ENCODE measurements at regions not wholly inside any gene's neighbourhood (a gene's known extent, or its start where the extent isn't known, plus 50 kb on each side); places are given as distances from the start of the nearest gene placed in this dataset.

GRCh38 chr19:31500197-31500830, 151.1 kb upstream of the TSHZ3 start:
- in situ Hi-C loops (cut with HindIII; ENCODE audit: low sequenced_read_pairs): no loop called here

- in situ Hi-C loops (cut with HindIII; ENCODE audit: low sequenced_read_pairs): no loop called here
Observed at GRCh38 chr19:31500946-31501345, 151.7 kb upstream of the TSHZ3 start.

- in situ Hi-C loops (cut with HindIII; ENCODE audit: low sequenced_read_pairs): no loop called here
Observed at GRCh38 chr19:31501427-31502195, 152.4 kb upstream of the TSHZ3 start.

GRCh38 chr19:31502536-31503170, 153.4 kb upstream of the TSHZ3 start:
- in situ Hi-C loops (cut with HindIII; ENCODE audit: low sequenced_read_pairs): no loop called here

- in situ Hi-C loops (cut with HindIII; ENCODE audit: low sequenced_read_pairs): no loop called here
Observed at GRCh38 chr19:31503211-31503610, 154.0 kb upstream of the TSHZ3 start.

- in situ Hi-C loops (cut with HindIII; ENCODE audit: low sequenced_read_pairs): no loop called here
Observed at GRCh38 chr19:31504221-31504620, 155.0 kb upstream of the TSHZ3 start.

GRCh38 chr19:31505596-31505910, 156.3 kb upstream of the TSHZ3 start:
- in situ Hi-C loops (cut with HindIII; ENCODE audit: low sequenced_read_pairs): no loop called here

- in situ Hi-C loops (cut with HindIII; ENCODE audit: low sequenced_read_pairs): no loop called here
Observed at GRCh38 chr19:31506102-31506501, 156.9 kb upstream of the TSHZ3 start.

- in situ Hi-C loops (cut with HindIII; ENCODE audit: low sequenced_read_pairs): no loop called here
Observed at GRCh38 chr19:31510635-31511034, 161.4 kb upstream of the TSHZ3 start.

- in situ Hi-C loops (cut with HindIII; ENCODE audit: low sequenced_read_pairs): no loop called here
Observed at GRCh38 chr19:31511098-31511497, 161.9 kb upstream of the TSHZ3 start.

GRCh38 chr19:31511696-31512095, 162.5 kb upstream of the TSHZ3 start:
- in situ Hi-C loops (cut with HindIII; ENCODE audit: low sequenced_read_pairs): no loop called here

- in situ Hi-C loops (cut with HindIII; ENCODE audit: low sequenced_read_pairs): no loop called here
Observed at GRCh38 chr19:31512181-31512970, 163.1 kb upstream of the TSHZ3 start.

- in situ Hi-C loops (cut with HindIII; ENCODE audit: low sequenced_read_pairs): no loop called here
Observed at GRCh38 chr19:31513841-31514240, 164.6 kb upstream of the TSHZ3 start.

GRCh38 chr19:31515931-31516330, 166.7 kb upstream of the TSHZ3 start:
- in situ Hi-C loops (cut with HindIII; ENCODE audit: low sequenced_read_pairs): no loop called here

- in situ Hi-C loops (cut with HindIII; ENCODE audit: low sequenced_read_pairs): no loop called here
Observed at GRCh38 chr19:31516756-31517155, 167.5 kb upstream of the TSHZ3 start.

GRCh38 chr19:31517224-31518180, 168.3 kb upstream of the TSHZ3 start:
- in situ Hi-C loops (cut with HindIII; ENCODE audit: low sequenced_read_pairs): no loop called here

- in situ Hi-C loops (cut with HindIII; ENCODE audit: low sequenced_read_pairs): no loop called here
Observed at GRCh38 chr19:31518216-31519020, 169.2 kb upstream of the TSHZ3 start.

- in situ Hi-C loops (cut with HindIII; ENCODE audit: low sequenced_read_pairs): no loop called here
Observed at GRCh38 chr19:31519256-31519655, 170.0 kb upstream of the TSHZ3 start.

- in situ Hi-C loops (cut with HindIII; ENCODE audit: low sequenced_read_pairs): no loop called here
Observed at GRCh38 chr19:31519908-31520307, 170.7 kb upstream of the TSHZ3 start.

- in situ Hi-C loops (cut with HindIII; ENCODE audit: low sequenced_read_pairs): no loop called here
Observed at GRCh38 chr19:31520633-31521032, 171.4 kb upstream of the TSHZ3 start.

All from DLD1 (cell line).